ENCODE measurements at regions not wholly inside any gene's neighbourhood (a gene's known extent, or its start where the extent isn't known, plus 50 kb on each side); places are given as distances from the start of the nearest gene placed in this dataset.
A peak's percentile ranks its signal among the peaks of the same experiment; 100 is the strongest.

DNA sequence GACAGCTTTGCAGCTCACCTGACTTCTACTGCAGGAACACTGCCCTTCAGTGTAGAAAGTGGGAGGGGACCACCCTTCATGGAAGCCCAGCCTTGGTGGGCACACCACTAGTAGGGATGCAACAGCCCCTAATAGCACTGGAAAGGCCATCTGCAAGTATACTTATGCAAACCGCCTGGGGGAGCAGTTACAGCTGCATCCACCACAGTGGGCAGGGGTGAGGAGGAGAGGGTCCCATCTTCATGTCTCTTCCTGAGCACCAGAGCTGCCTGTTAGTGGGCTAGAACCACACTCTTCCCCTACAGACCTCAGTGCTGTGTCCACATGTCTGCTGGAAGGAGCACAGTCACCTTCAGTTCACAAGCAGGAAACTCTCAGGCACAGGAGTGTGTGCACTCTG is 66.2 kb upstream of the LHX8 start:
- H3K27ac ChIP-seq: no peak overlapping the region
- H3K9me3 ChIP-seq (replicated peaks): no peaks in the 10 kb centered on the region
- H3K4me3 ChIP-seq: no peak overlapping the region
- H3K27me3 ChIP-seq (replicated peaks): no peaks in the 10 kb centered on the region
- DNase-seq (ENCODE audit: low read depth in 1 of 2, low spot score in 2 of 2): no peak
- H3K4me1 ChIP-seq (replicated peaks): no peaks in the 10 kb centered on the region
- H3K36me3 ChIP-seq: no peaks in the 10 kb centered on the region

DNA sequence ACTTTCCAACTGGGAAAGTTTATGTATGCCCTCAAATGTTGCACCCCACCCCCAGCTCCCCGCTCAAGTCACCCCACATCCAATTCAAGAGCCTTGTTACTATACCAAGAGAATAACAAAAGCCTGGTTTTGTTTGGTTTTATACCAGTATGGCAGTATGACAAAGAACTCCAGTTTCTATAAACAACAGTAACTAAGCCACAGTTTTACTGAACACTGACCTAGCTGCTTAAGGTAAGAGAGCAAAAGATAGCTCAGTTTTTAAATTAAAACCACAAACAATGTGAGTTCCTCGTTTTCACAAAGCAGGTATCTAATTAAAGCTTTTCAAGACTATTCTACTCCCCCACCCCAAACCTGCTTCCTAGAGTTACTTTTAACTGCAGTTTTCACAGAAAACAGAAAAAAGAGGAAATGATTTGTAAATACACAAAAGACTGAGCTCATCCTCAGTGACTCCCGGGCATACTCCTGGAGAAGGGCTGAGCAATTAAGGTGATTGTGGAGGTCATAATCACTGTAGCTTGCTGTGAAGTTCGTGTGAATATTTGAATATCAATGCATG is 59.3 kb upstream of the LHX8 start:
- DNase-seq (ENCODE audit: low read depth in 1 of 2, low spot score in 2 of 2): peak in 1 of 2 experiments; percentile 57
- Histone ChIP-seq H3K4me3 (no peak overlapping the region), H3K27ac (peak overlapping the region; percentile 48), H3K4me1 (replicated peaks) (peaks cover 23% of the 10 kb centered on the region), H3K36me3 (no peaks in the 10 kb centered on the region), H3K9me3 (replicated peaks) (no peaks in the 10 kb centered on the region), H3K27me3 (replicated peaks) (no peaks in the 10 kb centered on the region)

DNA sequence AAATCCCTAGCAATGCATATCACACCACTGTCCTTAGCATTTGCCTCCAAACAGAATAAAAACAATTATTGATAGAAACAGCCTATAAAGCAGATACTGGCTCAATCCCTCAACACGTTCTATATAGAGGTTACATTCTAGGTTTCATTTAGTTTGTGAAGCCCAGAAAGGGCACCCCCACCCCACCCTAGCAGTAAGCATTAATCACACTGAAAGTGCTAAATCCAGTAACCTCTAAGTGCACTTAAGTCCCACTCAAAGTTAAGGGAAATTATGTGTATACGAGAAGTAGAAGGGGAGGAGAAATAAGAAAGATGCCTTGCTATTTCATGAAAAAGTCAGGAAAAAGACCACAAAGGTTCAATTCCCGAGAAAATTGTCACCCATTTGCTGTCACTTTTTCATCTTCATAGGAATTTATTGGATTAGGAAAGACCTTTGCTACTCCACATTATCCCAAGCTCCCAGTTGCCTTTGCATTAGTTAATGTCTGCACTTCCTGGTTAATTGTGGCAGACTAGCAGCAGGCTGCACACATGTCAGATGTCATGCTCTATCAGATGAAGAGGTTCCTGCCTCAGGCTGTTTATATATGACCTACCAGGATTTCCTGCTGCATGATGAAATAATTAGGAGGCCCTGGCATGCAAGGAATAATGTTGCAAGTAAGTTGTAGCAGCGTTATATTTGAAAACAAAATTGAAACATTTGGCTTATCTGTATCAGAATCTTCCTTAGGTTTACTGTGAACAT is 54.5 kb upstream of the LHX8 start:
- peak in 1 of 2 experiments; percentile 58 for DNase-seq (ENCODE audit: low read depth in 1 of 2, low spot score in 2 of 2)
- H3K27me3 ChIP-seq (replicated peaks): no peaks in the 10 kb centered on the region
- peak overlapping the region; percentile 45 for H3K27ac ChIP-seq
- no peaks in the 10 kb centered on the region for H3K9me3 ChIP-seq (replicated peaks)
- H3K36me3 ChIP-seq: no peaks in the 10 kb centered on the region
- peaks cover 62% of the 10 kb centered on the region for H3K4me1 ChIP-seq (replicated peaks)
- no peak overlapping the region for H3K4me3 ChIP-seq

GRCh38 chr1:75083223-75083622 is 51.0 kb upstream of the LHX8 start:
- Histone ChIP-seq H3K9me3 (replicated peaks) (no peaks in the 10 kb centered on the region), H3K4me1 (replicated peaks) (peaks cover 68% of the 10 kb centered on the region), H3K27me3 (replicated peaks) (no peaks in the 10 kb centered on the region), H3K4me3 (no peak overlapping the region), H3K27ac (peak overlapping the region; percentile 91), H3K36me3 (no peaks in the 10 kb centered on the region)
- DNase-seq (ENCODE audit: low read depth in 1 of 2, low spot score in 2 of 2): peak in 1 of 2 experiments; percentile 27

- no peaks in the 10 kb centered on the region for H3K9me3 ChIP-seq (replicated peaks)
- peak; percentile 82 to 87 for DNase-seq (ENCODE audit: low read depth in 1 of 2, low spot score in 2 of 2)
- H3K4me3 ChIP-seq: no peak overlapping the region
- H3K27me3 ChIP-seq (replicated peaks): no peaks in the 10 kb centered on the region
- no peaks in the 10 kb centered on the region for H3K36me3 ChIP-seq
- peak overlapping the region; percentile 91 for H3K27ac ChIP-seq
- H3K4me1 ChIP-seq (replicated peaks): peaks cover 68% of the 10 kb centered on the region
These were observed 50.2 kb upstream of the LHX8 start for GRCh38 chr1:75083848-75084514.

Data from SJSA1 (cell line).